ENCODE measurements at regions not wholly inside any gene's neighbourhood (a gene's known extent, or its start where the extent isn't known, plus 50 kb on each side); places are given as distances from the start of the nearest gene placed in this dataset.

GRCh38 chr2:81648806-81649205, 1344.3 kb upstream of the LRRTM1 start:
- TF ChIP-seq TAF1 (IDR thresholded peaks at IDR 0.05; ENCODE audit: low read depth) (no peak), ZBTB7A (IDR thresholded peaks at IDR 0.05; ENCODE audit: low read depth) (no peak), EGR1 (IDR thresholded peaks at IDR 0.05) (no peak), TEAD4 (IDR thresholded peaks at IDR 0.05) (no peak), EP300 (IDR thresholded peaks at IDR 0.05; ENCODE audit: borderline replicate concordance) (no peak)
